ENCODE measurements at regions not wholly inside any gene's neighbourhood (a gene's known extent, or its start where the extent isn't known, plus 50 kb on each side); places are given as distances from the start of the nearest gene placed in this dataset.

- no peak for DNase-seq
These were observed 933.6 kb upstream of the ZWINT start for GRCh38 chr10:57294698-57295097.

DNA sequence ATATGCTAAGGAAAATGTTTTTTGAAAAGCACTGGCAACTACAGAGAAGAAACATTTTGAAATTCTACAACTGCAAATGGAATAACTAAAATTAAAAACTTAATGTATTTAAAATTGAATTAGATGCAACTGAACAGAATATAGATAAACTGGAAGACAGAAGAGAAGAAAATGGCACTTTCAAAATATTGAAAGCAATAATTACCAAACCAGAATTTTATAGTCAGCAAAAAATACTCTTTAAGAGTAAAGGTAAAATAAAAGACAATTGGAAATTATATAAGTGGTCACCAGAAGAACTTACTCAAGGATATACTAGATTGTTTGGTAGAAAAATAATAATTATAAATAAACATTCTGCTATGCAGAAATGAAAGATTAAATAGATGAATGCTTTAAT, 927.7 kb upstream of the ZWINT start:
- DNase-seq, result no peak

GRCh38 chr10:57262892-57263291, 901.8 kb upstream of the ZWINT start:
- no peak for DNase-seq

GRCh38 chr10:57260175-57260574, 899.1 kb upstream of the ZWINT start:
- DNase-seq, result no peak

DNA sequence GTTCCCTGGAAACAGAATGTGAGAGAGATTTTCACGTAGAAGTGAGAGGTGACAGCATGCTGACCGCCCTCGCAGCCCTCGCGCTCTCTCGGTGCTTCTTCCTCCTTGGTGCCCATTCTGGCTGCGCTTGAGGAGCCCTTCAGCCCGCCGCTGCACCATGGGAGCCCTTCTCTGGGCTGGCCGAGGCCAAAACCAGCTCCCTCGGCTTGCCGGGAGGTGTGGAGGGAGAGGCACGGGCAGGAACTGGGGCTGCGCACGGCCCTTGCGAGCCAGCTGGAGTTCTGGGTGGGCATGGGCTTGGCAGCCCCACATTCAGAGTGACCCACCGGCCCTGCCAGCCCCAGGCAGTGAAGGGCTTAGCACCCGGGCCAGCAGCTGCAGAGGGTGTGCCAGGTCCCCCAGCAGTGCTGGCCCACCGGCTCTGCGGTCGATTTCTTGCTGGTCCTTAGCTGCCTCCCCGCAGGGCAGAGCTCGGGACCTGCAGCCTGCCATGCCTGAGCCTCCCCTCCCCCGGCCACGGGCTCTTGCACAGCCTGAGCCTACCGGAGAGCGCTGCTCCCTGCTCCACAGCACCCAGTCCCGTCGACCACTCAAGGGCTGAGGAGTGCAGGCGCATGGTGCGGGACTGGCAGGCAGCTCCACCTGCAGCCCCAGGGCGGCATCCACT, 888.7 kb upstream of the ZWINT start:
- no peak for DNase-seq

- DNase-seq, result no peak
These were observed 886.2 kb upstream of the ZWINT start for GRCh38 chr10:57247271-57247670.

- no peak for DNase-seq
These were observed 864.9 kb upstream of the ZWINT start for GRCh38 chr10:57225920-57226319.

DNA sequence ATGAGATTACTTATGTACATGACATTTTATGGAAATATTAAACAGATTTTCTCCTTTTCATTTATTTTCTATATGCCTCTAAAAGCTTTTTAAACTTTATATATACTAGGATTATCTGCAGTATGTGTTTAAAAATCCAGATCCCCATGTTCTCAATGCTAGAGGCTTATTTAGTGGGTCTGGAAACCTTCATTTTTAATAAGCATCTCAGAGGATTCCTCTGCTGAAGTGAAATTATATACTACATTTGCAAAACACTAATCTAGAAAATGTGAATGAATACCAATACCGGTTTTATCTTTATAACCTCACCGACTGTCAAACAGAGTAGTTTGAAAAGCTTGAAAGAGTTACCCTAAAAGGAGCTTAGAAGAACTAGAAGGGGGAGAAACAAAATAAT, 863.8 kb upstream of the ZWINT start:
- DNase-seq, result no peak

GRCh38 chr10:57222603-57223002, 861.5 kb upstream of the ZWINT start:
- no peak for DNase-seq

GRCh38 chr10:57222129-57222528, 861.1 kb upstream of the ZWINT start:
- DNase-seq, result no peak

DNA sequence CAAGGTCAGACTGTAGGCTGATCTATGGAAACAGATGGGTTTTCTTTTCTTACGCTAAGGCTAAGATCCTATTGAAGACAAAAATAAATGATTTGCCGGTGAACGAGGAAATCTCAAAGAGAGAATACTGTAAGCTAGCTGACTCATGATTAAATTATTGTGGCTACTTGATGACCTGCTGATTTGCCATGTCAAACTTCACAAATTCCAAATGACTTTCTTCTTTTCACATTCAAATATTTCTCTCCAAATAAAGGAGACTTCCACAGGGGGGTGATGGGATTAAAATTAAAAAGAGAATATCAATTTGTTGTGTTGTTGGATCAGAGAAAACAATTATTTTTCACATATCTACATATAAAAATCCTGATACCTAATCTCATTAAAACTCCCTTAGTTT, 860.6 kb upstream of the ZWINT start:
- DNase-seq, result no peak

DNA sequence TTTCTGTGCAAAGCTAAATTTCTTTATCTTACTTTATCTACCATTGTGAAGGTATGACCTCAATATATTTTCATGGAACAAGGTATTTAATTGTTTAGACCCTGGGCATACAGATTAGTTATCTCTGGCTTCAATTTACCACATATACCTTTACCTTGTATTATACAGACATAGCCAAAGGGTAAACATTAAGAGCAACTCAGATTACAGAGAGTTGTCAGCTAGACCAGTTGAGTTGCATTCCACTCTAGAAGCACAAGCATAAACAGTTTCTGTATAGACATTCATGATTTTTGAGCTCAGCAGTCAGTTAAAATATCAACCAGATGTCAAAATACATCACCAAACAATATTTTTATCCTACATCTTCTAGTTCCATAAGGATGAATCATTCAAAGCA, 857.3 kb upstream of the ZWINT start:
- no peak for DNase-seq

DNA sequence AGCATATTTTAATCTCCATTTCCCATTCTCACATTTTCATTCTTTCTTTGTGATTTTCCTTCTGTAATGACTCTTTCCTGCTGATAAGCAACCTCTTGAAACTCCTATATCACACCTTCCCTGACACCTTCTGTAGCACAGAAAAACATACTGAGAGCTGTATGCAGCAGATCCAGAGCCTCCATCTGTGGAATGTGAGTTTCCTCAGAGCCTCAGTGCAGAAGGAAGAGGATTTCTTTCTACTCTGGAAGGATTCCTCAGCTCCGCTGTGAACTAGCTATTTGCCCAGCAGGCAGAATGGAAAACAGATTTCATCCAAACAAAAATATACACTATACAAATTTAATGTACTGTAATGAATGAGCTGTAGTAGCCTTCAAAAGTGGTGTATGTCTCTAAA, 841.3 kb upstream of the ZWINT start:
- no peak for DNase-seq

GRCh38 chr10:57188846-57189245, 827.8 kb upstream of the ZWINT start:
- DNase-seq, result no peak

- DNase-seq, result no peak
These were observed 825.1 kb upstream of the ZWINT start for GRCh38 chr10:57186201-57186600.

DNA sequence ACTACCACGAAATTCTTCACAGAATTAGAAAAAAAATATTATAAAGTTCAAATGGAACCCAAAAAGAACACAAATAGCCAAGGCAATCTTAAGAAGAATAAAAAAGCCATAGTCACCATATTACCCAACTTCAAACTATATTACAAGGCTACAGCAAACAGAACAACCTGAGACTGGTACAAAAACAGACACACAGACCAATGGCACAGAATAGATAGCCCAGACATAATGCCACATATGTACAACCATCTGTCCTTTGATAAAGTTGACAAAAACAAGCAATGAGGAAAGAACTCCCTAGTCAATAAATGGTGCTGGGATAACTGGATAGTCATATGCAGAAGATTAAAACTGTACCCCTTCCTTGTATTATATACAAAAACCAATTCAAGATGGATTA, 808.5 kb upstream of the ZWINT start:
- no peak for DNase-seq

- no peak for DNase-seq
These were observed 807.7 kb upstream of the ZWINT start for GRCh38 chr10:57168611-57169240.

- DNase-seq, result no peak
These were observed 804.6 kb upstream of the ZWINT start for GRCh38 chr10:57165671-57166070.

DNA sequence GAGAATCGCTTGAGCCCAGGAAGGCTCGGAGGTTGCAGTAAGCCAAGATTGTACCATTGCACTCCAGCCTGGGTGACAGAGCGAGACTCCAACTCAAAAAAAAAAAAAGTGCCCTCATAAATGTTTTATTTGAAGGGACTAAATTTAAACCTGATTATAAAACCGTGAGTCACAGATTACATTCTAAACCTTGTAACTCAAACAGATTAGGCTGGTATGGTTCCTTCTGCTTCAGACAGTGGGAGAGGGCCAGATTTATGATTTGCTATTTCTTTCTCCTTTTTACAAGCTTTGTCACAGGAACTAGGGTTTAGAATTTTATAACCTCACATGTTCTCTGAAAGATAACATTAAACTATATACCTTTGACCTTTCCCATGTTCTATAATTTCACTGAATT, 801.2 kb upstream of the ZWINT start:
- no peak for DNase-seq

- no peak for DNase-seq
These were observed 800.1 kb upstream of the ZWINT start for GRCh38 chr10:57161157-57161556.

DNA sequence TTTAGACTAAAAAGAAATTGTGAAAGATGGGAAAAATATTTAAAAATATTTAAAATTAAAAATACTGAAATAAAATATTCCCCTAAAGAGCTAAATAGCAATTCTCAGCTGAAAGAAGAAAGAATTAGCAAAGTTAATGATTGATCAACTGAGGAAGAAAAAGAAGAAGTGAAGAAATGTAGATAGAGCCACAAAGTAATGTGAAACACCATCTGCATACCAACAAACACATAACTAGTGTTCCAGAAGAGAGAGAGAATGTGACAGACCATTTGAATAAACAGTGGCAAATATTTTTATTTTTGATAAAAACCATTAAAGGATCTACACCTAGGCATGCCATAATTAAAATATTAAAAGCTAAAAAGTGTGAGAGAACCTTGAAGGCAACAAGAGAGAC, 784.5 kb upstream of the ZWINT start:
- DNase-seq, result no peak

DNA sequence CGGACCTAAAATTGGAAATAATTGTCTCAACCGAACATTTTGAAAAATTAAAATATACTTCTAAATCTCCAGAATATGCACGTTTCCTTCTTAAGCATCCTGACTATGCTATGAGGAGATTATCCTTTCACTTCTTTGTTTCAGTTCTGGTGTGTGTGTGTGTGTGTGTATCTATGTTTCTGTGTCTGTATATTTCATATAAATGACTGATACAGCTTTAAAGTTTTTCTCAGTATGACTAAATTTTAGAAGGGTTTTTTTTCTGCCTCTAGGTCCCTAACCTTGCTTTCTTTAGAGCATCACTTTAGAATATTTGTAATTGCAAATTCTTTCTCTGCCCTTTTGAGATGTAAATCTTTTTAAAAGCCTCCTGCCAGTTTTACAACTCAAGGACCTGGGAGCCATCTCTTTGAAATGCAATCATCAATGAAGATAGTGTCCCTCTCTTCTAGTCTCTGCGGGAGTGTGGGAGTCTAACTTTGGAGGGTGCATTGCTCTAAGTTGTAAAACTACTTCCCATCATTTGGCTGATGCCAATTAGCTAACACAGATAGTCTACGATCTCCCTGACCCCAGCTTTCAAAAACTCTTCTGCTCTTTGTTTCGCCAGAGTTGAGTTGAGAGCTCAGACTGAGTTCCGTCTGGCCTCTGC, 782.0 kb upstream of the ZWINT start:
- no peak for DNase-seq

GRCh38 chr10:57141708-57142107, 780.6 kb upstream of the ZWINT start:
- no peak for DNase-seq

- DNase-seq, result no peak
These were observed 758.6 kb upstream of the ZWINT start for GRCh38 chr10:57119684-57120083.

- no peak for DNase-seq
These were observed 752.5 kb upstream of the ZWINT start for GRCh38 chr10:57113545-57113944.
